GM18858 (cell line): ENCODE measurements at regions not wholly inside any gene's neighbourhood (a gene's known extent, or its start where the extent isn't known, plus 50 kb on each side); places are given as distances from the start of the nearest gene placed in this dataset.

Experiments used
- ATAC-seq: cut with Tn5 transposase; IDR thresholded peaks from one replicate; pipeline ENCODE4 v1.9.1; 2021; ENCODE audit not compliant: unreplicated experiment

DNA sequence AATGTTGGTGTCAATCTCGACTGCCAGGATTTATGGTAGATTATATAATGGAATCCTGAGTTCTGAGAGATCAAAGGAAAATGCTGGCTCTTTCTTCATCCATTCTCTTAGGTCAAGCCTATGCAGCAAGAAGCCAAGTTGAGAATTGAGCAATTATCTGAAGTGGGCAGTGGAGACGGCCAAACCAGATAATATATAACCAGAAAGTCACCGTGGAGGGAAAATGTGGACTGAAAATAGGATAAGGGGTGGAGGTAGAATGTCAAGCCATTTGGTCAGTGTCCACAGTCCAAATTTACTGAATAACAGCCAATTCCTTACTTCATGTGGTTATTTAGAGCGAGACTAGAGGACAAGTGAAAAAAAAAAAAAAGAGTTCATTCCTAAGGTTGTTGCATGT is 107.8 kb upstream of the ESR1 start:
- no peak for ATAC-seq

DNA sequence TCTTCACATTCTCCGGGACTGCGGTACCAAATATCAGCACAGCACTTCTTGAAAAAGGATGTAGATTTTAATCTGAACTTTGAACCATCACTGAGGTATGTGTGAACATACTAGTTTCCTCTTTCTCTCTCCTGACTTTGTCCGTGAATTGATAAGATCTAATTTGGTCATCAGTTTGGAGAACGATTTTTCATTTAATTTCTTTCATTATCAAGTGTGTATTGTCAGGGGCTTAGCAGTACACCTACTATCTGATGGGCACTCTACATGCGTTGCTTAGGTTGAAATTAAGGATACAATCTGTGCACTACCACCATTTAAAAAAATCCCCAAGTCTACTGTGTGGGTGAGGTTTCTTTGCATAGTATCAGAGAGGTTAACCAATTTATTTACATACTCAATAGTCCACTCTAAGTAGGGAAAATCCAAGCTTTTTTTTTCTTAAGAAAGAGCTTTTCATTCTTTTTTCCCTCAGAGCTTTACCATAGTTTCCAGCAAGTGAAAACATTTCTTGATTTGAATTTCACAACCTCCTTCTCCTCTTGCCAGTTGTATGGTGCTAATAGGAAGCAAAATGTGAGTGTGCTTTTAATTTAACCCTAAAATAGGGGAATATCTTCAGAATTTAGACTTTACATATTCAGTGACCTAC is 105.4 kb upstream of the ESR1 start:
- ATAC-seq = peak; percentile 87

DNA sequence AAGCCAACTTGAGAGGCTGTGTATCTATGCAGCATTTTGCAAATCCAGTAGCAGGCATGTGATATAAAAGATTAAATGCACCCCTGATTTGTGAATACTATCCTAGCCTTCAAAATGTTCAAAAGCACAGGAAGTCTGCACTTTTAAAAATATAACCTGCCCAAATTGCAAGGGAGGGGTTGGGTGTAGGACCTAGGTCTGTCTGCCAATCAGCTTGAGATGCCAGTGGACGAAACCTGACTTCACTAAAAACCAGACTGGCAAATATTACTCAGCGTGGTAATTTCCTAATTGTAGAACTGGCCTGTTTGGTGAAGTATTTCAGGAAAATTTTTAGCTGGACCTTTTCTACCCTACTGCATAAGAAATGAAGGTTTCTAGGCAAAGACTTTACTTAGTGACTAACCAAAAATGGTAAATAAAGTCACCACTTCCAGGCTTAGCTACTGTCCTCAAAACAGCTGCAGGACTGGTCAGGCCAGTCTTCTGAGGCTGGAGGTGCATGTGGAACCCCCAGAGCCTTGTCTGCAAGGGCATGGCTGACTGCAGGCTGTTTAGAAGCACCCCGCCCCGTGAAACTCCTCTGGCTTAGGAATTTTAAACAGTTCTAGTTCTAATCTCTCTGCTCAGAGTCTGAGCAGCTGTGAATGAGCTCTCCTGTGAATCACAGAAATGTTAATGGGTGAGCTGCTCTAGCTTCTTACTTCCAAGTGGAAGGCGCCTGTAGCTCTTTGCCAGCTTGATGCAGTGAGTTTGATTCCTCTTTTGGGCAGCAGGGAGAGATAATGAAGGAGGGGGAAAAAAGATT is 104.4 kb upstream of the ESR1 start:
- ATAC-seq = peak; percentile 52

DNA sequence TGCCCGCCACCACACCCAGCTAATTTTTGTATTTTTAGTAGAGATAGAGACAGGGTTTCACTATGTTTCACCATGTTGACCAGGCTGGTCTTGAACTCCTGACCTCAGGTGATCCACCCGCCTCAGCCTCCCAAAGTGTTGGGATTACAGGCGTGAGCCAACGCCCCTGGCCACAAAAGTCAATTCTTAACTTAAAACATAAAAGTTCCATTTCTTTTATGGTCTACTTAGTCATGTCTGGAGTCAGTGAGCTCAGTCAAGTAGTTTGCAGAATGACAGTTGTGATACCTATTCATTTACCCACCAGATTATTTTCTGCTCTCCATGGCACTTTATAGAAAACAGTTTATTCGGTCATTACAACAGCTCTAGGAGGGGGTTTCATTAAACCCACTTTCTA is 103.1 kb upstream of the ESR1 start:
- ATAC-seq = no peak

DNA sequence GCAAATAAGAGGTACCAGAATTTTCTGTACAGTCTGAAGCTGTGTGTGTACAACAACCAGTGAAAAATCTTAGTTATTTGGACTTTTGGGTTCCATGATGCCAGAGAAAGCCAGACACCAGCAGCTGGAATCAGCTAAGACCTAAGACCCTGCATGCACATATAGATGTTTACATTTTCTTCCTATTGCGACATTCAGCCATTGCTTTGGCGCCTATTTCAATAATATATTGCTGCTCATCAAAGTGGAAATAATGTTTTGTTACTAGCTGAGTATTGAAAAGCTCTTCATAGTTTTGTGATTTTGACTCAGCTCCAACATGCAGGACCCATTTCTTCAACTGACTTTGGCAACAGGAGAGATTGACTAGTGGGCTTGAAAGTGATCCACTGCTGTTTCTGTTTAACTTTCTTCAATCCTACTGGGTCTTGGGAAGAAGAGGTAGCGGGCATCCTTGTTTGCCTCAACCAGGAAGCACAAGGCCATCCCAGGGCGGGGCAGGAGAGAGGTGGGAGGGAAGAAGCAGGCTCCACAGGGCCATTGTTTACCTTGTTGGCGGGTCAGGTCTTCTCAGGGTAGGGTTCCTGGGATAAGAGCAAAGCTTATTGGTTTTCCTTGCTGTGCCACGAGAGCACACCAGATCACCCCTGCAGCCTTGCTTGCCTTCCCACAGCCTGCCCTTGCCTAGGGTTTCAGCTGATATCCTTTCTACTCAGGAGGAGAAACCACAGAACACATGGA is 101.3 kb upstream of the ESR1 start:
- no peak for ATAC-seq

DNA sequence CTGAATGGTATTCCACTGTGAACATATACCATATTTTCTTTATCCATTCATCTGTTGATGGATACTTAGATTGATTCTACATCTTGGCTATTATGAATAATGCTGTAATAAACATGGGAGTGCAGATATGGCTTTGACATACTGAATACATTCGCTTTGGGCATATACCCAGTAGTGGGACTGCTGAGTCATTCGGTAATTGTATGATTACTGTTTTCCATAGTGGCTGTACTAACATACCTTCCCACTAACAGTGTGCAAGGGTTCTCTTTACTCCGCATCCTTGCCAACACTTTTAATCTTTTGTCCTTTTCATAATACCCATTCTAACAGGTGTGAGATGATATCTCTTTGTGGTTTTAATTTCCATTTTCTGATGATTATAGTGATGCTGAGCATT is 98.2 kb upstream of the ESR1 start:
- no peak for ATAC-seq

DNA sequence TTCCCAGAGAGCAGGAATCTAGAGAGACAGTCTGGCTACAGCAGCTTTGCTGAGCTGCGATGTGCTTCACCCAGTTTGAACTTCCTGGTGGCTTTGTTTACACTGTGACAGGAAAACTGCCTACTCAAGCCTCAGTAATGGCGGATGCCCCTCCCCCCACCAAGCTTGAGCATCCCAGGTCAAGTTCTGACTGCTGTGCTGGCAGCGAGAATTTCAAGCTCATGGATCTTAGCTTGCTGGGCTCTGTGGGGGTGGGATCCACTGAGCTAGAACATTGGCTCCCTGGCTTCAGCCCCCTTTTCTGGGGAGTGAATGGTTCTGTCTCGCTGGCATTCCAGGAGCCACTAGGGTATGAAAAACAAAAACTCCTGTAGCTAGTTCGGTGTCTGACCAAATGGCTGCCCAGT is 91.0 kb upstream of the ESR1 start:
- no peak for ATAC-seq

DNA sequence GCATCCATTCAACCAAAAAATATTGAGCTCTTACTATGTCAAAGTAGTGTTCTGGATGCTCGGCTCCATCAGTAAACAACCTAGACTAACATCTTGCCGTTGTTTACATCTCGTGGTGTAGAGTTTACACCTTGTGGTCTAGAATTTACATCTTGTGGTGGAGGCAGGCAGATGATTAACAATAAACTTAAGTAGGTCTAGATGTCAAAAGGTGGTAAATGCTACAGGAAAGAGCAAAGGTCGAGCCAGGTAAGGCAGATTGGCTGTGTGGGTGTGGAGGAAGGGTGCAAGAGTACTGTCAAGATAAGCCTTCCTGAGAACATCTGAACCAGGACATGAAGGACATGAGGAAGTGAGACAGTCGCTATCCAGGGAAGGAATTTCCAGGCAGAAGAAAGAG is 88.4 kb upstream of the ESR1 start:
- ATAC-seq = no peak

DNA sequence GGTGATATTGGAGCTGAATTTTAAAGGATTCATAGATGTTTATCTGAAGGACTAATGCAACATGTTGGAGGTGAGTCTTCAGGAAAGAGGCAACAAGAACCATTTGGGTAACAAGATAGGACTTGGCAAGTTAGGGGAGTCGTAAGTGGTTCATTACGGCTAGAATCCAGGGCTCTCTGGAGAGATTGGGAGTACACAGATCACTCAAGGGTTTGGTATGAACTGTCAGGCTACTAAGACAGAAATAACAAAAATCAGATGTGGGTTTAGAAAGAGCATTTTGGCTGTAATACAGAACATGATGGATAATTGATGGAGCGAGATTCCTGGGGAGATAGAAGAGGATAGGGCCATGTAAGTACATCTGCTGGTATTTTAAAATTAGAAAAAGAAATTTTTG is 86.3 kb upstream of the ESR1 start:
- ATAC-seq = no peak

DNA sequence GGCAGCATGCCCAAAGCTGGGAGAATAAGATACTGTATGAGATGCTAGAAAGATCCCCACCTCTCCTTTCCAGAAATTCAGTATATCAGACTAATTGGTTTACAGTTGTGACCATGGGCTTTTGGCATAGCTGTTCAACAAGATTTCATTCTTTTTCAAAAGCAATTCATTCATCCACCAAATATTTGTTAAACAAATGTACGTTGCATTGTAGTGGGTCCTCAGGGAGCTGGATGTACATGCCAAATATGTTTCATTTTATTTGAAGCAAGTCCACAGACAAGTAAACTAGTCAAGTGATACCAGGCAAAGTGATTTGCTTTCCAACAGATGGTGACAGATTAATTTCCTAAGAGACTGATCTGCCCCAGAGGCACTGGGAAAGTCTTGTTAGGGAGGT is 85.8 kb upstream of the ESR1 start:
- no peak for ATAC-seq

DNA sequence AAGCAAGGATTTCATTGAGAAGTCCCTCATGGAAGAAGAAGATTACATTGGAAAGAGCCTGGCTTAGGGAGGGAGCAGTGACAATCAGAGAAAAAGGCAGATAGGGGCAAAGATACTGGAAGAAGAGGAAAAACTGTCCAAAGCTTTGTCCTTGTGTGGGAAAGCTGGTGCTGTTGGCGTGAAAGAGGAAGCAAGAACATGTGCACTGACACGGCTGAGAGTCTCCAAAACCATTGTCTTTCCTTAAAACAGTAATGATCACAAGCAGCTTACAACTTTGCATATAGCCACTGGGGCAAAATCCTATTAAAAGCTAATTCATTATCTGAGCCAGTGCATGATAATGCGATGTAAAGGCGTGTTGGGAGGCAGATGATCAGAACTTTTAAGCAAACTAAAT is 85.1 kb upstream of the ESR1 start:
- no peak for ATAC-seq

DNA sequence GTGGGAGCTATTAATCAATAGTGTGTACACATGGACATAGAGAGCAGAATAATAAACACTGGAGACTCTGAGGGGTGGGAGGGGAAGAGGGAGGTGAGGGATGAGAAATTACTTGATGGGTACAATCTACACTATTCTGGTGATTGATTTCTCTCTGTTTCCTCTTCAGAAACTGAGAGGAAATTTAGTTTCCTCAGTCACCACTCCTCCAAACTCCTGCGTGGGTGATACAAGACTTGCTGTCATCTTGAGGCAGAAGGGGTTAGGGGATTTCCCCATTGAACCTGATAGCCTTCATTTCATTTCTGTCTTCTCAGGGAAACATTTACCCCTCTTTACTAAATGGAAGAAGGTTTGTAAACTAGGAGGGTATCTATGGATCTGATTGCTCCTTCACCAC is 84.3 kb upstream of the ESR1 start:
- ATAC-seq = peak; percentile 88

DNA sequence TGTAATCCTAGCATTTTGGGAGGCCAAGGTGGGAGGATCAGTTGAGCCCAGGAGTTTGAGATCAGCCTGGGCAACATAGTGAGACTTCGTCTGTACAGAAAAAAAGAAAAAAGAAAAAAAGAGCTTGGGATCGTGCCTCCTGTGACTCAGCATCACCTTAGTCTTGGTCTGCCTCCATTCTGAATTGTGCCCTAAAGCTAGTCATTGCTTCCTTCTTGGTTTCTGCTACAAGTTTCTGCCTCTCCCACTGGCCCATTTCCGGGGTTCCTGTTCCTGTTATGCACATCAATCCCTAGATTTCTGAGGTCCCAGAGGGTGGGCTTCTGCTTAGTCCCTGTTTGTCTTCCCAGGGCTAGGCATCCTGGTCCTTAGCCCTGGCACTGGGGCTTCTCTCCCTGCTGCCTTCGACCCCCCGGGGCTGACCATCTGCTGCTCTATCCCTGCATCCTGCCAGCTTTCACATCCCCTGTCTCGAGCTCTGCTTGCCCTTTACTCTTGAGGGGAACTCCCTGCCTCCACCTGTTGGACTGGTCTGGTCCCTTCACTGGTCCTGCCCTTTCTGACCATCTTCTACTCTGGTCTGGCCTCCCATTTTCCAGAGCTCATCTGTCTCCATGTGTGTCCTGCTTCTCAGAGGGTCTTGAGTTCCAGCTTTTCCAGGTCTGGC is 77.5 kb upstream of the ESR1 start:
- no peak for ATAC-seq

DNA sequence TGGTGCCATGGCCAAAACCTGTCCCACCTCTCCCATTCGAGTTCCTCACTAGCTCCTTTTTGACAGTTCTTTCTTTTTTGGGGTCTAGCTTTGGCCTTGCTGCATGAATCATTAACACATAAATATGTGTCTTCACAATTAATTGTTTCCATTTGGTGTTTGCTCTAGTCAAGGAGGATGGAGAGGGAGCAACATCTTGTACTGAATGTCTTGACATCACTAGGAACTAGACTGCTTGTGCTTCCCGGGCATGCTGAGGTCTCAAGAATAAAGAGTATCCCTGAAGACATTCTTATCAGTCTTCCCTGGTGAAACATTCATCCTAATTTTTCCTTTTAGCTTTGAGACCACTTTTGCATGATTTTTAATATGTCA is 77.0 kb upstream of the ESR1 start:
- no peak for ATAC-seq

DNA sequence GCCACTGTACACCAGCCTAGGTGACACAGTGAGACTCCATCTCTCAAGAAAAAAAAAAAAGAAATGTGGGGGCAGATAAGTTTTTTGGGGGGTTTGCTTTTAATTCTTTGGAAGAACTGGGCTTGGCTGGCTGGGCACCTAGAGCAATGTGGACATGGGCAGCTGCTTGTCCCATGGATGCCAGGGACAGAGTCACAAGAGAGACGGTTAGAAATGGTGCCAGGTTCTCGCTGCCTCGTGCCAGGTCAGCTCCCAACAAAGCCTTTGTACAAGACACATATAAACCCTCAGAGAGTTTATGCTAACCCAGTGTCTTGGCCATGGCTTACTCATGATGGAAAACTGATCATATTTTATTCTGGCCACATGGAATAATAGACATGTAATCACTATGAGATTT is 76.2 kb upstream of the ESR1 start:
- no peak for ATAC-seq

DNA sequence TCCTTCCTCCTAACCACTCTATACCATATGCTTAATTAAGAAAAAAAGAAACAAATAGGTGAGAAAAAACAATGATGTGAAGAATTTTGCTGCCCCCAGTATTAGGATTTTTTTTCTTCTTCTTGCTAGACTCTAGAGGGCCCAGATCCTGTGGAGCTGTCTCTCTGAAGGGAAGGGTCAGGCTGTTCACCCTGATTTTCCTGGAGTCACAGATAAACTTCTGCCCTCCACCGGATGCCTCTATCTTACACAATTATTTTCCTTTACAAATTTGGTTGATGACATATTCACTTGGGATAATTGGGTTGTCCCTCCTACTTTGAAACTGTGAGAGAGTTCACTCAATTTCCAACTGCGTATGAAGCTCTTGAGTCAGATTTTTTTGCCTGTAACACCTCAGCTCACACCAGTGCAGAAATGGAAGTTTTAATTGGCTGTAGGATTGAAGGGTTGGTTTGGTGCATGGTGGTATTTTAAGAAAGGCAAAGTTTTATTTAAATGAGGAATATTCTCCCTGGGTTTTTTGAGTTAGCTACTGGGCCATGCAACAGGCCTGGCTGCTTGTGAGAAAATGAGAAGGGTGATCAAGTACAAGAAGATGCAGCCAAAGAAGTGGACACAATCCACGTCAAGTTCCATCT is 73.7 kb upstream of the ESR1 start:
- ATAC-seq = no peak

DNA sequence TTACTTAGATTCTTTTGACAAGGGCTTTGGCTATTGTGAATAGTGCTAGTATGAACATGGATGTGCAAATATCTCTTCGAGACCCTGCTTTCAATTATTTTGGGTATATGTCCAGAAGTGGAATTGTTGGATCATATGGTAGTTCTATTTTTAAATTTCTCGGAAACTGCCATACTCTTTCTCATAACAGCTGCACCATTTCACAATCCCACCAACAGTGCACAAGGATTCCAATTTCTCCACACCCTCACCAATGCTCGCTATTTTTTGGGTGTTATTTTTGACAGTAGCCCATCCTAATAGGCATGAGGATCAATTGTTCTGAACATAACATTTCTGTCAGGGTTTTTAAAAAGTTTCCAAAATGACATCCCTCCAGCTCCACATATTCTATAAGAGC is 69.2 kb upstream of the ESR1 start:
- no peak for ATAC-seq

DNA sequence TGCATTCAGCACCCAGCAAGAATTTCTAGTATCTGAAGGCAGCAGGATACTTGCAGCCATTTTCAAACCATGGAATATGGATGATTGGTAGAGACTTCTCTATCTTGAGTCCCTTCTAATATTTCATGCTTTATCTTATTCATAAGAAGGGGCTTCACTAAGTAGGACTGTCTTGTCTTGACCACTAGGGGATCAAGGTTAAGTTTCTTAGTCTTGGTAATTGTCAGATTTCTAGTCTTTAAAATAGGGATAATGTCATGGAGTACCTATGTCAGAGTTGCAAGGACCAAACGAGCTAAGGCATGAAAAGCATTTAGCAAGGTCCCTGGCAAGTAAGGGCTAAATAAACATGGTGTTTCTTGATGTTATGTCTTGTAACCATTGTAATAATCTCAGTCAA is 68.5 kb upstream of the ESR1 start:
- no peak for ATAC-seq

DNA sequence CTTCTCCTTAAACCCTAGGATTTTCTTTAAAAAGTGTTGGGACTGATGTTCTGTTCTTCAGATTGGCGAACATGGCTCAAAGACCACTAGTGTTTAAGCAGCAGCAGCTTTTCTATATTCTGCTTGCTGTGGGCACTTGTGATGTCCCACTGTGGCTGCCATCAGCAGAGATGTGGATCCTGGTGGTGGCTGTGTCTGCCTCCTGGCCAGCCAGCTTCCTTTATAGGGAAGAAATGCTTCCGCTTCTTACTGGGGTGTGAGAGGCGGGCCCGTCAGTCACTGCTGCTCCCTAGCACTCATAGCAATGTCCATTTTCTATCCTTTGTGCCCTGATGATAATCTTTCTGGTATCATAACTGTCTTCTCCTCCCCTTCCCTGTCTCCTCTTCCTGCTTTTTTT is 66.7 kb upstream of the ESR1 start:
- no peak for ATAC-seq

DNA sequence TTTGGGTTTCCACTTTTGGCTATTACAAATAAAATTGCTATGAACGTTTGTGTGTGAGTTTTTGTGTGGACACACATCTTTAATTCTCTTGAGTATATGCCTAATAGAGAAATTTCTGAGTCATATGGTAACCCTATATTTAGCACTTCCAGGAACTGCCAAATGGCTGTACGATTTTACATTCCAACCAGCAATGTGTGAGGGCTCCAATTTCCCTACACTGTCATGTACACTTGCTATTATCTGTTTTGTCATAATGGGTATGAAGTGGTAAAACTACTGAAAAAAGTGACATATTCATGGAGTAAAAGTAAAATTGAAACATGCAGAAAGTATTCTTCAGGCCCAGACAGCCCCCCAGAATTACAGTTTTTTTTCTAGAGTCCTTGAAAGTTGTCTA is 59.6 kb upstream of the ESR1 start:
- no peak for ATAC-seq

DNA sequence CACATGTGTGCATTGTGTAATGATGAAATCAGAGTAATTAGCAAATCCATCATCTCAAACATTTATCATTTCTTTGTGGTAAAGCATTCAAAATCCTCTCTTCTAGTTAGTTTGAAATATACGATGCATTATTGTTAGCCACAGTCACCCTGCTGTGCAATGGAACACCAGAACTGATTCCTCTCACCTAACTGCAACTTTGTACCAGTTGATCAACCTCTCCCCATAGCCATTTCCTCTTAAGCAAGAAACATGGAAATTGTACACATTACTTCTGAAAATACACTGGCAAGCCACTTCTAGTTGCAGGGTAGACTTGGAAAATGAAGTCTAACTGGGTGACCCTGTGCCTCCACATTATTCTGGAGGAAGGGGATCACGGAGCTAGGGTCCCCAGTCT is 58.1 kb upstream of the ESR1 start:
- no peak for ATAC-seq
